Fibroblast of the aortic adventitia (primary cell): ENCODE measurements at regions not wholly inside any gene's neighbourhood (a gene's known extent, or its start where the extent isn't known, plus 50 kb on each side); places are given as distances from the start of the nearest gene placed in this dataset.
"Not testable (repeated sequence)": the region's sequence is repeated elsewhere in the genome, so short reads cannot be mapped to it uniquely, and the experiment has no call there.

ENCODE experiments used
- DNase-seq: peaks from one replicate; pipeline ENCODE4 v3.0.0-alpha.2; 2010; ENCODE audit warnings: low read depth
- H3K4me3 ChIP-seq: 2 replicates; pipeline ENCODE4 v1.5.1; 2011; ENCODE audit warnings: low read depth, mild to moderate bottlenecking, control low read depth, low read length, moderate library complexity
- TF ChIP-seq, protein P1 (sequence below): IDR thresholded peaks from 2 replicates; pipeline ENCODE4 v1.5.1; 2011; ENCODE audit warnings: mild to moderate bottlenecking, low read length, control low read depth, inconsistent platforms; ENCODE audit not compliant: insufficient read depth

DNA sequence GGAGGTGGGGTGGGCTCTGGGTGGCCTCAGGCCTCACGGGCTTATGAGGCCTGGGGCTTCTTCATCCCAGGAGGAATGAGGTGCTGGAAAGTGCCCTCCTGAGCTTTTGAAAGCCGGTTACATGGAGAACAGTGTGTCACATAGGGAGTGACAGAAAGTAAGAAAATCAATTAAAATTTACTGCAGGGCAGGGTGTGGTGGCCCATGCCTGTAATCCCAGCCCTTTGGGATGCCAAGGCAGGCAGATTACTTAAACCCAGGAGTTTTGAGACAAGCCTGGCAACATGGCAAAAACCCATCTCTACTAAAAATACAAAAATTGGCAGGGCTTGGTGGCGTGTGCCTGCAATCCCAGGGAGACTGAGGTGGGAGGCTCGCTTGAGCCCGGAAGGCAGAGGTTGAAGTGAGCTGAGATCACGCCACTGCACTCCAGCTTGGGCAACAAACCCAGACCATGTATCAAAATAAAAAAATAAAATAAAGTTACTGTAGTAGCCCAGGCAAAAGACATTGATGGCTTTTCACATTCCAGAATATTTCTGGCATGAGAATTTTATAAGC lies 125.8 kb upstream of the DAPK1 start:
- H3K4me3 ChIP-seq, result no peak overlapping the region
- DNase-seq, result no peak
- TF ChIP-seq, protein P1, sequence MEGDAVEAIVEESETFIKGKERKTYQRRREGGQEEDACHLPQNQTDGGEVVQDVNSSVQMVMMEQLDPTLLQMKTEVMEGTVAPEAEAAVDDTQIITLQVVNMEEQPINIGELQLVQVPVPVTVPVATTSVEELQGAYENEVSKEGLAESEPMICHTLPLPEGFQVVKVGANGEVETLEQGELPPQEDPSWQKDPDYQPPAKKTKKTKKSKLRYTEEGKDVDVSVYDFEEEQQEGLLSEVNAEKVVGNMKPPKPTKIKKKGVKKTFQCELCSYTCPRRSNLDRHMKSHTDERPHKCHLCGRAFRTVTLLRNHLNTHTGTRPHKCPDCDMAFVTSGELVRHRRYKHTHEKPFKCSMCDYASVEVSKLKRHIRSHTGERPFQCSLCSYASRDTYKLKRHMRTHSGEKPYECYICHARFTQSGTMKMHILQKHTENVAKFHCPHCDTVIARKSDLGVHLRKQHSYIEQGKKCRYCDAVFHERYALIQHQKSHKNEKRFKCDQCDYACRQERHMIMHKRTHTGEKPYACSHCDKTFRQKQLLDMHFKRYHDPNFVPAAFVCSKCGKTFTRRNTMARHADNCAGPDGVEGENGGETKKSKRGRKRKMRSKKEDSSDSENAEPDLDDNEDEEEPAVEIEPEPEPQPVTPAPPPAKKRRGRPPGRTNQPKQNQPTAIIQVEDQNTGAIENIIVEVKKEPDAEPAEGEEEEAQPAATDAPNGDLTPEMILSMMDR, result no peak

DNA sequence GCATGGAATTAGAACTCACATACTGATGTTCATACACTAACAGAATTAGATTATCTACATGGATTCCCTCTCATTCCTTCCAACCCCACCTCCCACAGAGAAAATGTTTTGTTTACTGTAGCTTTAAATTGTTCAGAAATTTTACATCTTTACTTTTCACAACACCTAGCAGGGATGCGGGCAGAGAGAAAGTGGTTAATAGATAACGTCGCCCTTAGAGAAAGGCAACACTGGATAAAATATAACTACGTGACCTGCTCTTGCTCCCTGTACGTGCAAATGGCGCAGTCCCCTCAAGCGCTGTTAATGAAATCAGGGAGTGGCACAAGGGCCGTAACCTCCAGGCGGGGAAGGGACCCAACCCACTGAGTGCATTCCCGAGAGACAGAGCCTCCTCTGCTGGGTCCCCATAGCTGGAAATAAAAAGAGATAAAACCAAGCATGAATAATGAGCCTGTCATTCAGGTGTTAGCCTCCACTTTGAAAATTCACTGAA lies 125.3 kb upstream of the DAPK1 start:
- DNase-seq, result no peak
- H3K4me3 ChIP-seq, result no peak overlapping the region
- TF ChIP-seq, protein P1, result no peak

DNA sequence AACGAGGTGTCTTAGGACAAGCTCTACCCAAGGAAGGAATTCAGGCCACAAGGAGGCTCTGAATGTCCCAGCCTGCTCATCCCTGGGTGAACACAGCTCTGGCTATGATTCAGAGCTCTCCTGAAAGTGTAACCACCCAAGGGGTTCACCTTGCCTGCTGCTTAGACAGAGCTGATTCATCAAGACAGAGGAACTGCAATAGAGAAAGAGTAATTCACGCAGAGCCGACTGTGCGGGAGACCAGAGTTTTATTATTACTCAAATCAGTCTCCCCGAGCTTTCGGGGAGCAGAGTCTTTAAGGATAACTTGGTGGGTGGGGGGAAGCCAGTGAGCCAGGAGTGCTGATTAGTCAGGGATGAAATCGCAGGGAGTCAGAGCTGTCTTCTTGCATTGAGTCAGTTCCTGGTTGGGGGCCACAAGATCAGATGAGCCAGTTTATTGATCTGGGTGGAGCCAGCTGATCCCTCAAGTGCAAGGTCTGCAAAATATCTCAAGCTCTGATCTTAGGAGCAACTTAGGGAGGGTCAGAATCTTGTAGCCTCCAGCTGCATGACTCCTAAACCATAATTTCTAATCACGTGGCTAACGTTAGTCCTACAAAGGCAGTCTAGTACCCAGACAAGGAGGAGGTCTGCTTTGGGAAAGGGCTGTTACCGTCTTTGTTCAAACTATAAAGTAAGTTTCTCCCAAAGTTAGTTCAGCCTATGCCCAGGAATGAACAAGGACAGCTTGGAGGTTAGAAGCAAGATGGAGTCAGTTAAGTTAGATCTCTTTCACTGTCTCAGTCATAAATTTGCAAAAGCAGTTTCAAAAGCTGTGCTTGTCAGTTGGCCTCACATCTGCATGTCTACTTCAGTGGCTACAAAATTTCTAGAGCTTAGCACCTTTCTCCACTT lies 123.4 kb upstream of the DAPK1 start:
- not testable (repeated sequence) for H3K4me3 ChIP-seq, DNase-seq

DNA sequence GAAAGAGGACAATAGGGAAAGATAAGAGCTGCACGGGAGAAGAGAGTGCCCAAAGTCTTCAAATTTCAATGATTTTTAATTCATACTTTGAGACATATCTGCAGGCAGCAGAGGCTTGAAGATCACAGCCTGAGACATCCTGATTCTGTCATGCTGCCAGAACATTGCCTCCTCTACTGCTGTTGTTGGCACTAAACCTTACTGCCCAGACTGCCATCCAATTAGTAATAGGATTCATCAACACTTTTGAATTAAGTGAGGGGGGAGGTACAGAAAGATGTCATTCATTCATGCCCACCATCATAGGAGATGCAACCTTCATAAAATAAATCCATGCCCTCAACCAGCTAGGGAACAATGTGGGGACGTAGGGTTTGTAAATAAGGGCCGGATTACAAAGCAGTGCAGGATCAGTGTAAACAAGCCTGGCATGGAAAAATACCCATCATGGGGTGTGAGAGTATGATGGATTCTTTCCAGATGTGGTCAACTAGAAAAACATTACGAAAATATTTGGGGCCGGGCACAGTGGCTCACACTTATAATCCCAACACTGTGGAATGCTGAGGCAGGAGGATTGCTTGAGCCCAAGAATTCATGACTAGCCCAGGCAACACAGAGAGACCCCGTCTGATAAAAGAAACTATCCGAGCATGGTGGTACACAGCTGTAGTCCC lies 122.1 kb upstream of the DAPK1 start:
- TF ChIP-seq, protein P1, result no peak
- H3K4me3 ChIP-seq, result no peak overlapping the region
- DNase-seq, result peak; percentile 29

DNA sequence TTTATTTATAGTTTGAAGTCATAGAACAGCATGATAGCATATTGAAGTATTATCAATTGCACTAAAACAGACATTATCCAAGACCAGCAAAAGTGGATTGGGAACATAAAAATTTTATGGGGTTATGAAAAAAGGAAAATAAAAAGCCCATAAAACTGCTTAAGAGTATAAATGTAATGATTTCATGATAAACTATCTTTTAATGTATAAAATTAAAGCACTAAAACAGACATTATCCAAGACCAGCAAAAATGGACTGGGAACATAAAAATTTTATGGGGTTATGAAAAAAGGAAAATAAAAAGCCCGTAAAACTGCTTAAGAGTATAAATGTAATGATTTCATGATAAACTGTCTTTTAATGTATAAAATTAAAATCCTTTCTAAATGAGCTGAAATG lies 119.0 kb upstream of the DAPK1 start:
- DNase-seq, result no peak
- no peak overlapping the region for H3K4me3 ChIP-seq
- TF ChIP-seq, protein P1, result no peak

DNA sequence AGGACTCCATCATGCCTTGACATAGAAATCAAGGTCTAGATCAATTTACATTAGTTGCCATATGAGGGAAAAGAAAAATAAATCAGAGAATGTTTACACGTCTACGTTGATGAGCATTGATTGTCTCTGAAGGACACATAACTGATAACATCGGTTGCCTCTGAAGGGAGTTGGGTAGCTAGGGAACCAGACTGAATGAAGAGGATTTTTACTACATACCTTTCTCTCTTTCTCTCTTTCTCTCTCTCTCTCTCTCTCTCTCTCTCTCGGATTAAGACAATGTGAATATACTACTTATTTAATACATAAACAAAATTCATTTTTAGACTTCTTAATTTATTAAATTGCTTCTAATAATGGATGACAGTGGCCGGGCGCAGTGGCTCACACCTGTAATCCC lies 118.4 kb upstream of the DAPK1 start:
- TF ChIP-seq, protein P1, result no peak
- DNase-seq, result no peak
- H3K4me3 ChIP-seq, result no peak overlapping the region
